ENCODE measurements at regions not wholly inside any gene's neighbourhood (a gene's known extent, or its start where the extent isn't known, plus 50 kb on each side); places are given as distances from the start of the nearest gene placed in this dataset.
"Not testable (repeated sequence)": the region's sequence is repeated elsewhere in the genome, so short reads cannot be mapped to it uniquely, and the experiment has no call there.

DNA sequence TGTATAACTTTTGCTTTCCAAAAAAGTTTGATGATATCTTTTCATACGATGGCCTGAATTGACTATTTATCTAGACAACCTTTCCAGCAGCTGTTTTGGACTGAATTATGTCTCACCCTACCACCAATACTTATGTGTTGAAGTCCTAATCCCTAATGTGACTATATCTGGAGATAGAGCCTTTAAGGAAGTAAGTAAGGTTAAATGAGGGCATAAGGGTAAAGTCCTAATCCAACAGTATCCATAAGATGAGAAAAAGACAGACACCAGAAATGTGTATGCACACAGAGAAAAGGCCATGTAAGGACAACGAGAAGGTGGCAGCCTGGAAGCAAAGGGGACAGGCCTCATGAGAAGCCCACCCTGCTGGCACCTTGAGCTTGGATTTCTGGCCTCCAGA lies 86.6 kb upstream of the PPARGC1A start:
- DNase-seq, result no peak

GRCh38 chr4:23973308-23973855 lies 83.5 kb upstream of the PPARGC1A start:
- DNase-seq, result no peak

GRCh38 chr4:23972805-23973204 lies 83.0 kb upstream of the PPARGC1A start:
- no peak for DNase-seq

DNA sequence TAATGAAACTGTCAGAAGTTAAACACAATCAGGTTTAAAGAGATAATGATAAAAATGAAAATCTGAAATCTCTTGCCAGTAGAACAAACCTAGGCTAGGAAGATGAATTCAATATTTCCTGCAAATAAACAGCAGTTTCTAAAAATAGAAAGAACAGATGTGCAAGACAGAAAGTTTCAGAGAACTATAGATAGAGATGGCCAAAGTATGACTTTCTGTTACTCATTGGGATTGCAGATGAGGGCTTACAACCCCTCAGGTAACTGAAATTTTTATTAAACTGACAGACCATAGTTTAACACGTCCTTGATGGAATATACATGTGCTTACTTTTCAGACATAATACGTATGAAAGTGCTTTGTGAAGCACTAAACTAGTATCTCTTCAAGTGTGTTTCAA lies 82.3 kb upstream of the PPARGC1A start:
- DNase-seq, result no peak

DNA sequence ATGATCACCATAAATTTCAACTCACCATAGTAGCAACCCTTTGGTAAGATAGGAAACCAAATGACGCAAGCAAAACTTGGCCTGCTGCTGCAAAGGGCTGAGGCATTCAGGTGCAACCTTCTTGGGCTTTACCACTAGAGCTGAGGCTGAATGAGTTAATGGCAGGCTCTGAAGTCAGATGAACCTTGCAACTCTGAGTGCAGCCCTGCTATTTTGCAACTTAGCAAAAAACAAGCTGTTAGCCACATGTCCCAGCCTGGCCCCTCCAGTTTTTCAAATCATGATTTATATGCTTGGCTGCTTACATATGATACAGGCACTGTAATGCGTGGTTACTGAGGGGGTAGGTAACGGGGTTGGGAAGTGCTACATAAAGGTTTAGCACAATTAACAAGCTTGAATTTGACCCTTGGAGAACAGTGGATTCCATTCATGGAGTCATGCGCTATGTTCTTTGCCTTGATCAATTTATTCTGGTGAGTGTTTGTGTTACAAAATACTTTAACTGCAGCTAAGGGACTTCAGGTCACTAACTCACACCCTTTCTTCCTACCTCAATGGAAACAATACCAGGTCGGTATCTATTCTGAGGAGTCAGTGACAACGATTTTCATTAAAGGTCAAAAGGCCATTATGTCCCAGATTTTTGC lies 80.5 kb upstream of the PPARGC1A start:
- DNase-seq, result no peak

DNA sequence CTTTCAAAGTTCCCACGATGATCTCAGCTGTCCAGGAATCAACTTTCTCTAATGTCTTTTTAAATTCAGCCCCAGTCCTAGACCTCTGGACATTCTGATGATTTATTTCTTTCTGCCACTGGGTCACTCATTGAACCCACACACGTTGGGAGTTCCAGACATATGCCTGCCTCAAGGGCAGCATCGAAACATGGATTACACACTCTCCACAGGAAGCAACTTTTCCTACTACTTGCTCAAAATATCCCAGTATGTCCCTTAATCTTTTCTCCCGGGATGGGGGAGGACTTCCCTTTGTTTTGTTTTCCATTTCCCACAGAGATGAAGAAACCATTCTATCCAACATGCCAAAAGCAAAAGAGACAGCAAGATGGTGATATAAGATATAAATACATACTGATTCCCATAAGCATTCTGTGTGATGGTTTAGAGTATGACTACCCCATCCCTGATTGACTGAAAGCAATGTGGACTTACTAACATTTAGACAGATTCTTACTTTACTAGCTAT lies 79.8 kb upstream of the PPARGC1A start:
- DNase-seq, result no peak

- DNase-seq, result no peak
Observed at GRCh38 chr4:23967281-23967680, 77.4 kb upstream of the PPARGC1A start.

DNA sequence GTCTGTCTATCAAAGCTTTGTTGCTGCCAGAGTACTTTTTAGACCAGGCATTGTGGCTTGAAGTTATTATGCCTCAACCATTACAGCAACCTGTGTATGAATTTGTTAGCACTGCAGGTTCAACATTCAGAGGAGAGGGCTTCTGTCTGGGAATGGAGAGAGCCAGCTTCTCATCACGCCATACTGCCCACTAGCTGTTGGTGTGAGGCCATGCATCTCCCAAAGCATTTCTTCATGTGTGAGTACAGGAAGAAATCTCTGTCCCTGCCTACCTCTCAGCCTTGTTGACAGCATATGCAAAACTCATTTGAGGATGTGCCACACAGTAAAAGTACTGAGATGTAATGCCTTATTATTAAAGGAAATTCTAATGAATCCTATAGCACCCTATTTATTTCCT lies 76.9 kb upstream of the PPARGC1A start:
- no peak for DNase-seq

GRCh38 chr4:23962462-23962861 lies 72.6 kb upstream of the PPARGC1A start:
- no peak for DNase-seq

DNA sequence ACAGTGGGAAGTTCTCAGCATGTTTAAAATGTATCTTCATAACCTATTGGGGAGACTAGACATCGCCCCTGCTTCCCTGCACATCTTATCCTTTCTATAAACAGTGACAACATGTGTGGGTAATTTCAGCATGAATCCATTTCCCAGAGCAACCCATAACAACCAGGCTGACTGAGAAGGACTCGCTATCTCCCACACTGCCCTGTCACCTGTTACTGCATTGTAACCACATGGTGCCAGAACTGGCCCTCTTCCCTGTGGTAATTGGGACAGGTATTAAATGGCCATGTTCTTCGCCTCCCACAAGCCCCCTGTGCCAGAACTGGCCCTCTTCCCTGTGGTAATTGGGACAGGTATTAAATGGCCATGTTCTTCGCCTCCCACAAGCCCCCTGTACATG lies 71.5 kb upstream of the PPARGC1A start:
- not testable (repeated sequence) for DNase-seq

GRCh38 chr4:23959396-23960148 lies 69.7 kb upstream of the PPARGC1A start:
- no peak for DNase-seq

DNA sequence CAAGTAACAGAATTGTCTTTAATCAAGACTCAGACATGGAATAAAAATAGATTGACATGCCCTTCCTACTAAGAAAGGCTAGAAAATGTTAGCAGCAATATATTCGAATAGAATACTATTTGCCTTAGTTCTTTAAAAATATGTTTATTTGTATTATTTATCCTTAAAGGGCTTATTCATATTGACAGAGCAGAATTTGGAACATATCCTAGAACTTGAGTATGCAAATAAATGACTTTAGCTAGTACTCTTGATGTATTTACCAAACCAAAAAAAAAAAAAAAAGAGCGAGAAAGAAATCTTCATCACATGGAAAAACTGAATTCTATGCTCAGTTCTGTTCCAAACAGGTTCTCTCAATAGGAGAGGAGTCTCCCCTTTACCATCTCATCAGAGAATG lies 68.9 kb upstream of the PPARGC1A start:
- no peak for DNase-seq

GRCh38 chr4:23957465-23957864 lies 67.6 kb upstream of the PPARGC1A start:
- DNase-seq, result no peak

- DNase-seq, result no peak
Observed at GRCh38 chr4:23956601-23957364, 66.9 kb upstream of the PPARGC1A start.

GRCh38 chr4:23952258-23952657 lies 62.4 kb upstream of the PPARGC1A start:
- no peak for DNase-seq

DNA sequence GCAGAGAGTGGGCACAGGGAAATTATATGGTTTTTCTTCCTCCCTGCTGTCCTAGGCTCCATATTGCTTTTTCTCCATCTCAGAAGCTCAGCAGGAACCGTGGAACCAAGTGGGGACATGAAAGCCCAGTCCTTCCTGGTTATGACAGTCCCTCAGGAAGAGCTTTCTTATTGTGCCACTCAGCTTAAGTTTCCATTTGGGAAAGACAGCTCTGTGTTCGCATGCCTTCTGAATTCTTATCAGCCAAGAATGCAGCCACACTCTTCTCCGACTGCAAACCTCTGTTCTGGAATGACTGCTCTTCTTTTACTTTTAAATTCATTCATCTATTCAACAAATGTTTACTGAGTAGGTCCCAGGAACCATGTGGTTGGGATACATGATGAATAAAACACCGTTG lies 58.0 kb upstream of the PPARGC1A start:
- no peak for DNase-seq

- no peak for DNase-seq
Observed at GRCh38 chr4:23946299-23946698, 56.5 kb upstream of the PPARGC1A start.

GRCh38 chr4:23945451-23946017 lies 55.7 kb upstream of the PPARGC1A start:
- DNase-seq, result no peak

DNA sequence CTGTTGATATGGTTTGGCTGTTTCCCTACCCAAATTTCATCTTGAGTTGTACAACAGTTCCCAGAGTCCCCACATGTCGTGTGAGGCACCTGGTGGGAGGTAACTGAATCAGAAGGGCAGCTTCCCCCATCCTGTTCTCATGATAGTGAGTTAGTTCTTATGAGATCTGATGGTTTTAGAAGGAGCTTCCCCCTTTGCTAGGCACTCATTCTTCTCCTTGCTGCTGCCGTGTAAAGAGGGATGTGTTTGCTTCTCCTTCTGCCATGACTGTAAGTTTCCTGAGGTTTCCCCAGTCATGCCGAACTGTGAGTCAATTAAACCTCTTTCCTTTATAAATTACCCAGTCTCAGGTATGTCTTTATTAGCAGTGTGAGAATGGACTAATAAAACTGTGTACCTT lies 54.7 kb upstream of the PPARGC1A start:
- DNase-seq, result not testable (repeated sequence)

GRCh38 chr4:23943478-23943877 lies 53.6 kb upstream of the PPARGC1A start:
- no peak for DNase-seq

DNA sequence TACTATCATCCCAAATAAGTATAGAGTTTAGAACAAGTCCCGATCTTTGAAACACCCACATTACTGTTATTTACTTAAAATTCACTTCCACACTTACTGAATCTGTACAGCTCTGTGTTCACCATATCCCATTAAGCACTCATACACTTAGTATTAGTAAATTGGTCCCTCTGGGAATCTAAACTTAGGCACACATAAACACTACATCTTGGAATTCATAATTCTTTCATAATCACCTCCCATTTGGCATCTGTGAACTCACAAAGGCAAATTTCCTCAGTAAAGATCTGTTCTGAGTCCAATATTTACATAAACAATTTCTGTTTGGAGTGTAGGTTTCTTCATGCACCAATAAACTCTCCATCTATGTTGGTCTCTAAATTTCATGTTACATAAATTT lies 52.6 kb upstream of the PPARGC1A start:
- DNase-seq, result no peak
